ENCODE measurements at regions not wholly inside any gene's neighbourhood (a gene's known extent, or its start where the extent isn't known, plus 50 kb on each side); places are given as distances from the start of the nearest gene placed in this dataset.

- no peak overlapping the region for H3K27ac ChIP-seq (replicated peaks)
Measured at GRCh38 chr4:177587989-177588388, 145.8 kb upstream of the AGA start.

GRCh38 chr4:177595386-177595785 lies 153.1 kb upstream of the AGA start:
- Histone ChIP-seq H3K27ac (replicated peaks) (no peak overlapping the region), H3K27me3 (ENCODE audit: insufficient read depth, poor library complexity, severe bottlenecking) (no peaks in the 10 kb centered on the region), H3K4me3 (replicated peaks; ENCODE audit: insufficient read depth, low read length) (no peak overlapping the region)
- TF ChIP-seq REST (IDR thresholded peaks at IDR 0.05; ENCODE audit: insufficient replicate concordance, low read depth): no peak
- TF ChIP-seq GABPA (IDR thresholded peaks at IDR 0.05; ENCODE audit: low read depth): no peak
- TF ChIP-seq CTCF (IDR thresholded peaks at IDR 0.05; ENCODE audit: insufficient read depth, low read length): no peak
- TF ChIP-seq POLR2AphosphoS5 (IDR thresholded peaks at IDR 0.05; ENCODE audit: low read depth): no peak
- TF ChIP-seq SPI1 (IDR thresholded peaks at IDR 0.05; ENCODE audit: borderline replicate concordance, low read depth): no peak
- no peak for DNase-seq (ENCODE audit: low read depth in 1 of 2, low spot score in 1 of 2)

More at GRCh38 chr4:177587989-177588388, 145.8 kb upstream of the AGA start:
- Histone ChIP-seq H3K27me3 (ENCODE audit: insufficient read depth, poor library complexity, severe bottlenecking) (no peaks in the 10 kb centered on the region), H3K4me3 (replicated peaks; ENCODE audit: insufficient read depth, low read length) (no peak overlapping the region)
- DNase-seq (ENCODE audit: low read depth in 1 of 2, low spot score in 1 of 2): no peak
- TF ChIP-seq POLR2AphosphoS5 (IDR thresholded peaks at IDR 0.05; ENCODE audit: low read depth) (no peak), GABPA (IDR thresholded peaks at IDR 0.05; ENCODE audit: low read depth) (no peak), CTCF (IDR thresholded peaks at IDR 0.05; ENCODE audit: insufficient read depth, low read length) (no peak), REST (IDR thresholded peaks at IDR 0.05; ENCODE audit: insufficient replicate concordance, low read depth) (no peak), SPI1 (IDR thresholded peaks at IDR 0.05; ENCODE audit: borderline replicate concordance, low read depth) (no peak)

DNA sequence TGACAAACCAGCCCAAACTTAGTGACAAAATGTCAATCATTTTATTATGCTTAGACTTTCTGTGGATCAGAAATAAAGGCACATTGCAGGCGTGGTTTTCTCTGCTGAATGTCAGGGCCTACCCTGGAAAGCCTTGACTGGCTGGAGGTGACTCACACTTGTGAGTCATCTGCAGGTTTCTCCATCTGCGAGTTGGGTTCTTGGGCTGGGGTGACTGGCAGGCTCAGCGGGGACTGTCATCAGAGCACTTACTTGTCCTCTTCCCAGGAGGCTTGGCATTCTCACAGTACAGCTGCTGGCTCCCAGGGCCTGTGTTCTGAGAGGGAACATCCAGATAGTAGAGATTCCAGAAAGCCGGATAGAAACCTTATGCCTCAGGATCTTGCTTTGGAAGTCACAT lies 153.8 kb upstream of the AGA start:
- H3K4me3 ChIP-seq (replicated peaks; ENCODE audit: insufficient read depth, low read length): no peak overlapping the region
- no peaks in the 10 kb centered on the region for H3K27me3 ChIP-seq (ENCODE audit: insufficient read depth, poor library complexity, severe bottlenecking)
- no peak for TF ChIP-seq REST (IDR thresholded peaks at IDR 0.05; ENCODE audit: insufficient replicate concordance, low read depth)
- H3K27ac ChIP-seq (replicated peaks): no peak overlapping the region
- DNase-seq (ENCODE audit: low read depth in 1 of 2, low spot score in 1 of 2): peak in 1 of 2 experiments; percentile 5

- DNase-seq (ENCODE audit: low read depth in 1 of 2, low spot score in 1 of 2): no peak
- no peak for TF ChIP-seq GABPA (IDR thresholded peaks at IDR 0.05; ENCODE audit: low read depth)
- no peak for TF ChIP-seq POLR2AphosphoS5 (IDR thresholded peaks at IDR 0.05; ENCODE audit: low read depth)
- TF ChIP-seq SPI1 (IDR thresholded peaks at IDR 0.05; ENCODE audit: borderline replicate concordance, low read depth): no peak
- TF ChIP-seq CTCF (IDR thresholded peaks at IDR 0.05; ENCODE audit: insufficient read depth, low read length): no peak
- no peak for TF ChIP-seq REST (IDR thresholded peaks at IDR 0.05; ENCODE audit: insufficient replicate concordance, low read depth)
Measured at GRCh38 chr4:177596991-177597390, 154.8 kb upstream of the AGA start.

More at GRCh38 chr4:177596991-177597390, 154.8 kb upstream of the AGA start:
- Histone ChIP-seq H3K4me3 (replicated peaks; ENCODE audit: insufficient read depth, low read length) (no peak overlapping the region), H3K27ac (replicated peaks) (no peak overlapping the region), H3K27me3 (ENCODE audit: insufficient read depth, poor library complexity, severe bottlenecking) (no peaks in the 10 kb centered on the region)

Measured in HL-60 (cell line).